ENCODE measurements at regions not wholly inside any gene's neighbourhood (a gene's known extent, or its start where the extent isn't known, plus 50 kb on each side); places are given as distances from the start of the nearest gene placed in this dataset.

GRCh38 chr7:106335814-106336213 is 51.0 kb upstream of the NAMPT start:
- no peaks in the 10 kb centered on the region for H3K79me2 ChIP-seq (ENCODE audit: insufficient read depth, low read length)
- no peak overlapping the region for H3K4me3 ChIP-seq (replicated peaks in 1 of 2; ENCODE audit: low read depth in 1 of 2, low read length in 2 of 2)
- no peaks in the 10 kb centered on the region for H3K36me3 ChIP-seq (ENCODE audit: control insufficient read depth in 1 of 2, insufficient read depth in 2 of 2, low read length in 2 of 2)
- H4K20me1 ChIP-seq (ENCODE audit: insufficient read depth) = no peaks in the 10 kb centered on the region
- no peak for TF ChIP-seq RAD21 (IDR thresholded peaks at IDR 0.05; ENCODE audit: low read depth)
- no peak for TF ChIP-seq ZBTB33 (IDR thresholded peaks at IDR 0.05; ENCODE audit: extremely low read depth, insufficient replicate concordance, low read length)
- TF ChIP-seq ZFX (IDR thresholded peaks at IDR 0.05) = no peak
- no peak for TF ChIP-seq REST (IDR thresholded peaks at IDR 0.05; ENCODE audit: low read depth)
- no peak for TF ChIP-seq EZH2phosphoT487 (IDR thresholded peaks at IDR 0.05; ENCODE audit: borderline replicate concordance)
- no peak for TF ChIP-seq POLR2A (IDR thresholded peaks at IDR 0.05; ENCODE audit: borderline replicate concordance, extremely low read depth, insufficient read depth, insufficient read length)
- TF ChIP-seq EGR1 (IDR thresholded peaks at IDR 0.05; ENCODE audit: low read depth) = no peak
- TF ChIP-seq ATF3 (IDR thresholded peaks at IDR 0.05) = no peak
- no peak for TF ChIP-seq CEBPB (IDR thresholded peaks at IDR 0.05; ENCODE audit: low read depth)
- TF ChIP-seq JUND (IDR thresholded peaks at IDR 0.05) = no peak
- TF ChIP-seq TCF7L2 (IDR thresholded peaks at IDR 0.05; ENCODE audit: borderline replicate concordance, extremely low read depth, insufficient read depth, insufficient read length) = no peak
- H3K9me3 ChIP-seq (ENCODE audit: control insufficient read depth in 1 of 2, insufficient read depth in 1 of 2, low read depth in 1 of 2, low read length in 2 of 2) = peaks cover 0 to 3% of the 10 kb centered on the region in 2 experiments; a peak in 1 of 4 replicates
- H3K4me1 ChIP-seq (ENCODE audit: control insufficient read depth in 1 of 2, insufficient read depth in 2 of 2, low read length in 2 of 2) = no peaks in the 10 kb centered on the region
- H2AFZ ChIP-seq (ENCODE audit: low read depth, low read length, poor library complexity, severe bottlenecking) = no peak overlapping the region
- no peaks in the 10 kb centered on the region for H3K9me2 ChIP-seq (ENCODE audit: insufficient read depth)
- RAD21 ChIA-PET (ENCODE audit: low non-redundant PET in 1 of 2, low total read pairs in 2 of 2, uncharacterized antibody in 2 of 2, unreplicated experiment in 2 of 2) = no interaction called here
- CTCF ChIA-PET = no interaction called here
- H3K9ac ChIP-seq (ENCODE audit: low read length) = no peak overlapping the region
- no peak for ATAC-seq
- H3K27me3 ChIP-seq (ENCODE audit: insufficient read depth, low read length) = no peaks in the 10 kb centered on the region
- intact Hi-C loops (cut with micrococcal nuclease) = no loop called here
- no peak for DNase-seq (ENCODE audit: low read depth, low spot score)
- H3K4me2 ChIP-seq (ENCODE audit: low read length) = no peak overlapping the region
- no peak overlapping the region for H3K27ac ChIP-seq (ENCODE audit: low read depth, low read length)
- BruUV-seq (replicated peaks) = no TSS peak
- POLR2A ChIA-PET = no interaction called here

All from HCT116 (cell line).